GM12873 (cell line): ENCODE measurements at regions not wholly inside any gene's neighbourhood (a gene's known extent, or its start where the extent isn't known, plus 50 kb on each side); places are given as distances from the start of the nearest gene placed in this dataset.

Experiments
- CTCF ChIP-seq: IDR thresholded peaks from 2 replicates; pipeline ENCODE4 v1.5.1; 2012; ENCODE audit warnings: low read depth, mild to moderate bottlenecking, moderate library complexity, low read length, control low read depth; ENCODE audit not compliant: insufficient read depth; ENCODE audit errors: missing control alignments

GRCh38 chr6:106014955-106015354, 71.2 kb upstream of the PRDM1 start:
- TF ChIP-seq CTCF = no peak

- TF ChIP-seq CTCF = no peak
These were observed 74.7 kb upstream of the PRDM1 start for GRCh38 chr6:106011476-106011875.

GRCh38 chr6:106005954-106006353, 80.2 kb upstream of the PRDM1 start:
- no peak for TF ChIP-seq CTCF

- no peak for TF ChIP-seq CTCF
These were observed 81.1 kb upstream of the PRDM1 start for GRCh38 chr6:106005013-106005412.

- no peak for TF ChIP-seq CTCF
These were observed 82.7 kb upstream of the PRDM1 start for GRCh38 chr6:106003268-106003987.

- TF ChIP-seq CTCF = no peak
These were observed 84.1 kb upstream of the PRDM1 start for GRCh38 chr6:106002005-106002404.

- no peak for TF ChIP-seq CTCF
These were observed 85.2 kb upstream of the PRDM1 start for GRCh38 chr6:106000935-106001334.
